GM20431 (cell line): ENCODE measurements at regions not wholly inside any gene's neighbourhood (a gene's known extent, or its start where the extent isn't known, plus 50 kb on each side); places are given as distances from the start of the nearest gene placed in this dataset.
"Not testable (repeated sequence)": the region's sequence is repeated elsewhere in the genome, so short reads cannot be mapped to it uniquely, and the experiment has no call there.

Experiments
- in situ Hi-C: fragments of 300-500 bp; cut with MseI, MboI; formaldehyde crosslinking; loops from one replicate; pipeline ENCODE4 v1.15.0; 2020; ENCODE audit warnings: low sequenced_read_pairs; ENCODE audit not compliant: unreplicated experiment

DNA sequence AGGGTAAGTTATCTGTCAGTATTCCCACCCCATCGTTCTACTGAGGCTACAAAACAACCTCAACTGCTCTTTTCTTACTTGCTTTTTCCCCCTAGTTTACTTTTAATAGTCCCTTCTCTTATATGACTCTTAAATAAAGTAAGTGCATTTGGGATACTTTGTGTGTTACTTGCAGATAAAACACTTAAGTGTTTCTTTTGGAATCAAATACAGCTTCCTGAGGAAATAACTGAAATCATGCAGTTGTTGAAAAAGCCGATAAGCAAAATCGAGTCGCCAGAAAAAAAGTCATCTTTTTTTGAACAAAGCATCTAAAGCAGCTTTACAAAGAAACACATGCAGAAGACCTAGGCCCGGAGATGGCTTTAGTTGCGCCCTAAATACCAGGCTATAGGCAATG lies 53.5 kb upstream of the EPB41L4A start:
- in situ Hi-C loops: no loop called here

- in situ Hi-C loops: no loop called here
These were observed 54.9 kb upstream of the EPB41L4A start for GRCh38 chr5:112473989-112474388.

GRCh38 chr5:112475747-112476365 lies 56.8 kb upstream of the EPB41L4A start:
- in situ Hi-C loops: no loop called here

GRCh38 chr5:112479418-112479817 lies 60.3 kb upstream of the EPB41L4A start:
- in situ Hi-C loops: no loop called here

DNA sequence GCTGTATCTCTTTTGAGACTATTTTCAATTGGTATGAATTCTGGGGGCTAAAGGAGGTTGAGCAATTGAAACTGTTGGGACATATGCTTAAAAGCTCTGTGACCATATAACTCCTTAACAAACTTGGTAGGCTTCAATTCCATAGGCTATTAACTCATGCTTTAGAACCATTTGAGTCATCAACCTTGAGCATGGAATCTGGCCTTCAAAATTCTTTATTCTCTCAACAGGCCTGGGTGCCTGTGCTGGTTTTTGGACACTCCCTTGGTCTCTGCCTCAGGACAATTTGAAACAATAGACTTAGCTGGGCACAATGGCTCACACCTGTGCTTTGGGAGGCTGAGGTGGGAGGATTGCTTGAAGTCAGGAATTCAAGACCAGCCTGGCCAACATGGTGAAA lies 61.4 kb upstream of the EPB41L4A start:
- in situ Hi-C loops: no loop called here

DNA sequence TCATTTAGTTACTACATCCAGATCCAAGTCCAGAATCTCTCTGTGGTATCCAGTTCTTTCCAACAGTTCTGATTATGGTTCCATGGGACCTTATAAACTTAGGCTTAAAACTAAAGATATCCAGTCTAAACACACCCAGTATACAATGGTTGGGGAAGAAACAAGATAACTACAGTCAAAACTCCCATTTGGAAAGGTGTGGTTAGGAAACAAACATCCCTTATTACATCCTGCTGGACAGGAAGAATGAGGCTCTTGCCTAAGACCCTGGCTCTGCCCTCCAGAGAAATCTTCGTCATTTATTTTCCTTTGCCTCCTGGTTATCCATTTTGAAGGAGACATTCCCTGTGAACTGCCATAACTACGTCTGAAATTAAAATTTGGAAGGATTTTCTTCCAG lies 64.6 kb upstream of the EPB41L4A start:
- in situ Hi-C loops: no loop called here

DNA sequence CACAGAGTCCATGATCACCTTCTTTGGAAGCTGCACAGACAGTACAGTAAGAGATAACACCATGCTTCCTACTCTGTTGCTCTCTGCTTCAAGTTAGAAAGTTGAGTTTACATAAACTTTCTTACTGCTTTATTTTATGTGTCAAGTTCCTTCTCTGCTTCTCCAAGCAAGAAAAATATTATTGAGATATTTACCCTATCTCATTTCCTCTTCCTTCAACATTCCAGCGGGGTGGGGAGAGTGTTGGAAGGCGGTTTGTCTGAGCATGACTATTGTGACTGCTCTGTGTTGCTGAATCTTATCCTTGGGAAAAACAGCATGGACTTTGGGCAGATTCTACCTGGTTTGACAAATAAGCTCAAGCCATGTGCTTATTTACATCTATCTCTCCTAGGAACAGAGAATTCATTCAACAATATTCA lies 66.9 kb upstream of the EPB41L4A start:
- in situ Hi-C loops: no loop called here

DNA sequence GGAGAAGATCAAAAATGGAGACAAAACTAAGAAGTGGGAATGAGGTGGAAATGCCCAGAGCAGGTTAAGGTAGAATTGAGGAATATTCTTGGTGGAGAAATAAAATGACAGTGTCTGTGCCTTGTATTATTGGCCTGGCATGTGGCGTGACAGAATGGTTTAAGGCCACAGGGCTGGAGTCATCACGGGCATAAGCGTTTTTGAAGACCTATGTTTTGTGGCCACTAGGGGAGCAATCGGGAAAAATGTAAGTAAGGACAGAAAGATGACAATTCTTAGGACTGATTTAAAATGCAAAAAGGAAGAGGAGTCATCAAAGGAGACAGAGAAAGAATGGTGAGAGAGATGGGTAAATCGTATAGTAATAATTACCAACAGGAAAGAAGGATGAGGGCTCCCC lies 72.2 kb upstream of the EPB41L4A start:
- in situ Hi-C loops: no loop called here

DNA sequence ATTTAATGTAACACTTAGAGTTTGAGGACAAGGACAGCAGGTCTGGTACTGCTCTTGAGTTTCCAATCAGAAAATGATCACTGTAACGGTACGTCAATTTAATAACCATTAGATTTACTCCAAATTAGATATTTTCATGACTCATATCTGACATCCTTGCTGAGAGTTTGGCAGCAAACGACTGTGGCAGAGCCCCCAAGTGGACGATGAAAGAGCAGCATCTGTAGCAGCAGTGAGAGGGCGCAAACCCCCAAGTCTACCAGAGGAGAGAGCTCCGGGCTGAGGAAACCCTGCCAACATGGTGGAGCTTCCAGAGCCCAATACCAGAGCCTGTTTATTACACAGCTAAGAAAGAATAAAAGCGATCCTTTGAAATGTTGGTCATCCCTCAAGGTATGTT lies 73.2 kb upstream of the EPB41L4A start:
- in situ Hi-C loops: no loop called here

- in situ Hi-C loops: not testable (repeated sequence)
These were observed 84.8 kb upstream of the EPB41L4A start for GRCh38 chr5:112503749-112504501.

DNA sequence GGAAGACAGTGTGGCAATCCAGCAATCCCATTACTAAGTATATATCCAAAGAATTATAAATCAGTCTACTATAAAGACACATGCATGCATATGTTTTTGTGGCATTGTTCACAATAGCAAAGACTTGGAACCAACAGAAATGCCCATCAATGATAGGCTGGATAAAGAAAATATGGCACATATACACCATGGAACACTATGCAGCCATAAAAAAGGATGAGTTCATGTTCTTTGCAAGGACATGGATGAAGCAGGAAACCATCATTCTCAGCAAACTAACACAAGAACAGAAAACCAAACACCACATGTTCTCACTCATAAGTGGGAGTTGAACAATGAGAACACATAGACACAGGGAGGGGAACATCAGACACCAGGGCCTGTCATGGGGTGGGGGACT lies 90.0 kb upstream of the EPB41L4A start:
- in situ Hi-C loops: not testable (repeated sequence)

DNA sequence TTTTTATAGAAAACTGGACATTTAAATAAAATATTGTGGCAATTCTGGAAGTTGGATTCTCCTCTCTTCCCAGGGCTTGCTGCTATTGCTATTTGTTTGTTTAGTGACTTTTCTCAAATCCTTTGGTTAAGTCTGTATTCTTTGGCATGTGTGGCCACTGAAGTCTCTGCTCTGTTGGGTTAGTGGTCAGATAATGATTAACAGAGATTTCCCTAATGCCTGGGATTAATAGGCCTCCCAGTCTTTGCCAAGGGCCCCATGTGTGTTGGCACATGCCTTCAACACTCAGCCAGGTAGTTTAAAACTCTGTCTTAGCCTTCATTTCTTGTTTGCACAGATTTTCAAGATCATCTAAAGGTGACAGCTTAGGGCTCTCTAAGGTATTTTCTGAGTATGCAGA lies 92.8 kb upstream of the EPB41L4A start:
- in situ Hi-C loops: no loop called here

- in situ Hi-C loops: no loop called here
These were observed 93.8 kb upstream of the EPB41L4A start for GRCh38 chr5:112512901-112513300.

GRCh38 chr5:112514111-112514510 lies 95.0 kb upstream of the EPB41L4A start:
- in situ Hi-C loops: no loop called here

GRCh38 chr5:112520474-112520873 lies 101.4 kb upstream of the EPB41L4A start:
- in situ Hi-C loops: not testable (repeated sequence)

- in situ Hi-C loops: not testable (repeated sequence)
These were observed 104.0 kb upstream of the EPB41L4A start for GRCh38 chr5:112522891-112523673.

DNA sequence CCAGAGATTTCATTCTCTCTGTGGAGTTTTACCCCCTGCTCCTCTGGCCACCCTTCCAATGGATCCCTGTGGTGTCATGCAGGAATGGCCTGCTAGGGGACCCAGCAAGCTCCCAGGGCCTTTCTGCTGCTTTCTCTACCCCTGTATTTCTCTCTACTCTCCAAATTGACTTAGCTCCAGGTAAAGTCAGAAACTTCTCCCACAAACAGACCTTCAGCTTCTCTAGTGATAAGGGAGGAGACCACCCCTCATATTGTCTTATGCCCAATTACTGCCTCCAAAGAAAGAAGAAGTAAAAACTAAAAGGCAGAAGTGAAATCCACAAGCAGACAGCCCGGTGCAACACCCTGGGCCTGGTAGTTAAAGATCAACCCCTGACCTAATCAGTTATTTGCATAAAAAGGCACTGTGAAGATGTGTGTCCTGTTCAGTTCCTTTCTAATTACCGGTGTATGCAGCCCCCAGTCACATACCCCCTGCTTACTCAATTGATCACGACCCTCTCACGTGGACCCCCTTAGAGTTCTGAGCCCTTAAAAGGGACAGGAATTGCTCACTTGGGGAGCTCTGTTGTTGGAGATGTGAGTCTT lies 104.7 kb upstream of the EPB41L4A start:
- in situ Hi-C loops: not testable (repeated sequence)

DNA sequence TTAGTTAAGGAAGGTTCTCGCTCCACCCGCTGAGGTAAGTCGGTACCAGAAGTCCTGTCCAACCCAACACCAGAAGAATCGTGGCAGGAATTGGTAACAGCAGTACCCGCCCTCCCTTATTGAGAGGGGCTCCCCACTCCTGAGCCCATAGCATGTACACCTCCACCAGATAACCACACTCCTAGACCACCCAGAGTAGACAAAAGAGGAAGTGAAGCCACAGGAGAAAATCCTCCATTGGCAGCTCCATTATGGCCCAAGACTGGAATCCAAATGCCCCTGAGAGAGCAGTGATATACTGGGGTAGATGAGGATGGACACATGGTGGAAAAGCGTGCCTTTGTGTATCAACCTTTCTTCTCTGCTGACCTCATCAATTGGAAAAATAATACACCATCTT lies 106.1 kb upstream of the EPB41L4A start:
- in situ Hi-C loops: no loop called here

GRCh38 chr5:112528928-112529327 lies 109.9 kb upstream of the EPB41L4A start:
- in situ Hi-C loops: no loop called here

DNA sequence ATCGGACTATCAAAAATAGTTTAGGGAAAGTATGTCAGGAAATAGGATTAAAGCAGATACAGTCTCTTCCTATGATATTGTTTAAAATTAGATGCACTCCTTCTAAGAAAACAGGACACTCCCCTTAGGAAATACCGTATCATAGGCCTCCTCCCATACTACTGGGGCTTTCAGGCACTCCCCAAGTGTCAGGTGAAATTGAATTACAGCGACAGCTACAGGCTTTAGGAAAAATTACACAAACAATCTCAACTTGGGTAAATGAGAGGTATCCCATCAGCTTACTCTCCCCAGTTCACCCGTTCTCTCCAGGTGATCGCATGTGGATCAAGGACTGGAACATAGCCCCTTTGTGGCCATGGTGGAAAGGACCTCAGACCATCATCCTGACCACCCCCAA lies 110.4 kb upstream of the EPB41L4A start:
- in situ Hi-C loops: no loop called here
